ENCODE measurements at regions not wholly inside any gene's neighbourhood (a gene's known extent, or its start where the extent isn't known, plus 50 kb on each side); places are given as distances from the start of the nearest gene placed in this dataset.

DNA sequence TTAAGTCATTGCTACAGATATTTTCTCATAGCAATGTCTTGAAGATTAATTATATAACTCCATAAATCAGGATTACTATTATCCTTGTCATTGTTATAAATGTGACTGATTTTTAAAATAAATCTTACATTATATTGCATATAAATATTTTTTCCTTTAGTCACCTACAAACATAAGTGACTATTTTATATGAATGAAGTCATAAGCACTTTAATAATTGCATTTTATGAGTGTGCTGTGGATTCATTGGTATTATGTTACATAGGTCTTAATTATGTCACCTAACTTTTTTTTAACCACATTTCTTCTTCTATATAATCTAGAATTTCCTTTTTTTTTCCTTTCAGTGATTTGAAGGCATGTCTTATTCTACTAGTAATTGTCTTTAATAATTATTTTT lies 1191.2 kb downstream of the NSUN3 start:
- no peaks in the 10 kb centered on the region for H3K9me3 ChIP-seq
- DNase-seq (no peak), ATAC-seq (no peak)
- no peaks in the 10 kb centered on the region for H3K36me3 ChIP-seq (ENCODE audit: insufficient read depth in 1 of 2, low read depth in 1 of 2)
- H3K4me1 ChIP-seq, result no peaks in the 10 kb centered on the region
- TF ChIP-seq, protein P1, sequence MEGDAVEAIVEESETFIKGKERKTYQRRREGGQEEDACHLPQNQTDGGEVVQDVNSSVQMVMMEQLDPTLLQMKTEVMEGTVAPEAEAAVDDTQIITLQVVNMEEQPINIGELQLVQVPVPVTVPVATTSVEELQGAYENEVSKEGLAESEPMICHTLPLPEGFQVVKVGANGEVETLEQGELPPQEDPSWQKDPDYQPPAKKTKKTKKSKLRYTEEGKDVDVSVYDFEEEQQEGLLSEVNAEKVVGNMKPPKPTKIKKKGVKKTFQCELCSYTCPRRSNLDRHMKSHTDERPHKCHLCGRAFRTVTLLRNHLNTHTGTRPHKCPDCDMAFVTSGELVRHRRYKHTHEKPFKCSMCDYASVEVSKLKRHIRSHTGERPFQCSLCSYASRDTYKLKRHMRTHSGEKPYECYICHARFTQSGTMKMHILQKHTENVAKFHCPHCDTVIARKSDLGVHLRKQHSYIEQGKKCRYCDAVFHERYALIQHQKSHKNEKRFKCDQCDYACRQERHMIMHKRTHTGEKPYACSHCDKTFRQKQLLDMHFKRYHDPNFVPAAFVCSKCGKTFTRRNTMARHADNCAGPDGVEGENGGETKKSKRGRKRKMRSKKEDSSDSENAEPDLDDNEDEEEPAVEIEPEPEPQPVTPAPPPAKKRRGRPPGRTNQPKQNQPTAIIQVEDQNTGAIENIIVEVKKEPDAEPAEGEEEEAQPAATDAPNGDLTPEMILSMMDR (IDR thresholded peaks at IDR 0.05), result no peak
- intact Hi-C loops (cut with DNase I), result no loop called here
- H3K27ac ChIP-seq, result no peak overlapping the region
- no peaks in the 10 kb centered on the region for H3K27me3 ChIP-seq (ENCODE audit: insufficient read depth in 3 of 3, low read length in 2 of 3)
- no peak overlapping the region for H3K4me3 ChIP-seq

- H3K27ac ChIP-seq, result no peak overlapping the region
These were observed 1191.9 kb downstream of the NSUN3 start for GRCh38 chr3:95254758-95255157.

DNA sequence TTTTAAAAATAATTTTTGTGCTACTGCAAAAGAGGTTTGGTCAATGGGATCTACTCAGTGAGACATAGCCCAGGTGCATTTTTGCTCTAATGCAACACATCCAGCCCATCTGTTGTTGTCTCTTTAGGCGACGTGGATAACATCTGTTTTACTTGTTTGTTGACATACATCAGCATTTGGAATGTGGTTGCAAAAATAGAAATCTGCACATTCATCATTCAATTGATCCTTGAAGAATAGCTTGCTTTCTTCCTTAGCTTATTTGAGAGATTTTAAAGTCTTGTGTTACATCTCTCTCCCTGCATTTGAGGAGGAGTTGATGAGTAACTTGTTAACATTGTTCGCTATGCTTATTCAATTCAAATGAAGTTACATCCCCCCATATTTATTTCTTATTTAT lies 1202.3 kb downstream of the NSUN3 start:
- no peaks in the 10 kb centered on the region for H3K27me3 ChIP-seq (ENCODE audit: insufficient read depth in 3 of 3, low read length in 2 of 3)
- intact Hi-C loops (cut with DNase I), result no loop called here
- no peak overlapping the region for H3K27ac ChIP-seq
- DNase-seq (no peak), ATAC-seq (no peak)
- WGBS, 3 donors, result 32 to 41% (median 35%) methylated on average over 3 of the region's 3 CpGs
- no peaks in the 10 kb centered on the region for H3K9me3 ChIP-seq
- no peak overlapping the region for H3K4me3 ChIP-seq
- no peaks in the 10 kb centered on the region for H3K36me3 ChIP-seq (ENCODE audit: insufficient read depth in 1 of 2, low read depth in 1 of 2)
- no peaks in the 10 kb centered on the region for H3K4me1 ChIP-seq
- TF ChIP-seq, protein P1 (IDR thresholded peaks at IDR 0.05), result no peak

More at GRCh38 chr3:95254758-95255157, 1191.9 kb downstream of the NSUN3 start:
- H3K9me3 ChIP-seq, result no peaks in the 10 kb centered on the region
- H3K4me1 ChIP-seq, result no peaks in the 10 kb centered on the region
- TF ChIP-seq, protein P1 (IDR thresholded peaks at IDR 0.05), result no peak
- H3K4me3 ChIP-seq, result no peak overlapping the region
- ATAC-seq (no peak), DNase-seq (no peak)
- no peaks in the 10 kb centered on the region for H3K36me3 ChIP-seq (ENCODE audit: insufficient read depth in 1 of 2, low read depth in 1 of 2)
- intact Hi-C loops (cut with DNase I), result no loop called here
- no peaks in the 10 kb centered on the region for H3K27me3 ChIP-seq (ENCODE audit: insufficient read depth in 3 of 3, low read length in 2 of 3)
- WGBS, 3 donors, result 78 to 82% (median 79%) methylated on average over 6 of the region's 6 CpGs

GRCh38 chr3:95271395-95271794 lies 1208.5 kb downstream of the NSUN3 start:
- 54 to 84% (median 67%) methylated on average over 1 of the region's 1 CpG for WGBS, 3 donors

DNA sequence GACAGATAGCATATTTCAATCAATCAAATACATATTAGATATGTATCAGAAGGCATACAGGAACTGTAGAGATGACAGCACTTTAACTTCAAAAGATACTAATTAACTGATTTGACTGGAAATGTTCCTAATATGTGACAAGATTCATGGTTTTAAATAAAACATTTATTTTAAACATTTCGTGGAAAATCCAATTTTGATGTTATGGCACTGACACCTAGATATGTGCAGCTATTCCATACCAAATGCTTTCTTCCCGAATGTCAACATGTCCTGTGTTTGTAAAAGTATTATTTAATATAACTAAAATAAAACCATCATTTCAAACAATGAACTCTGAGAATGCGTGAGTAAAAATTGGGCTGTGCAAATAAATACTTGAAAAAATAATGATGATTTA lies 1209.3 kb downstream of the NSUN3 start:
- Histone ChIP-seq H3K27me3 (ENCODE audit: insufficient read depth in 3 of 3, low read length in 2 of 3) (peaks cover 0 to 2% (median 0%) of the 10 kb centered on the region in 3 donors), H3K36me3 (ENCODE audit: insufficient read depth in 1 of 2, low read depth in 1 of 2) (no peaks in the 10 kb centered on the region), H3K4me1 (no peaks in the 10 kb centered on the region), H3K4me3 (no peak overlapping the region), H3K9me3 (no peaks in the 10 kb centered on the region), H3K27ac (no peak overlapping the region)
- DNase-seq, result no peak
- intact Hi-C loops (cut with DNase I), result no loop called here
- ATAC-seq, result no peak
- WGBS, 3 donors, result 76 to 79% (median 76%) methylated on average over 3 of the region's 3 CpGs
- TF ChIP-seq, protein P1 (IDR thresholded peaks at IDR 0.05), result no peak

More at GRCh38 chr3:95271395-95271794, 1208.5 kb downstream of the NSUN3 start:
- TF ChIP-seq, protein P1 (IDR thresholded peaks at IDR 0.05), result no peak
- Histone ChIP-seq H3K4me1 (no peaks in the 10 kb centered on the region), H3K9me3 (no peaks in the 10 kb centered on the region), H3K27me3 (ENCODE audit: insufficient read depth in 3 of 3, low read length in 2 of 3) (peaks cover 0 to 2% (median 0%) of the 10 kb centered on the region in 3 donors), H3K27ac (no peak overlapping the region), H3K4me3 (no peak overlapping the region), H3K36me3 (ENCODE audit: insufficient read depth in 1 of 2, low read depth in 1 of 2) (no peaks in the 10 kb centered on the region)
- DNase-seq (no peak), ATAC-seq (no peak)
- intact Hi-C loops (cut with DNase I), result no loop called here
